T-helper 17 cell (primary cell): ENCODE measurements at regions not wholly inside any gene's neighbourhood (a gene's known extent, or its start where the extent isn't known, plus 50 kb on each side); places are given as distances from the start of the nearest gene placed in this dataset.

ENCODE experiments used
- ATAC-seq: fragments of 150-1000 bp; cut with Tn5 transposase; 2 replicates; pipeline ENCODE4 v1.10.0; 2021; ENCODE audit warnings: mild to moderate bottlenecking, moderate library complexity
- DNase-seq, 3 donors: peaks; one replicate each; pipeline versions ENCODE4 v3.0.0 to v3.0.0-alpha.2; 2020 to 2021
- H3K9me3 ChIP-seq: one replicate; pipeline ENCODE4 v1.7.0; 2013; ENCODE audit warnings: low read length, mild to moderate bottlenecking; ENCODE audit not compliant: control insufficient read depth, poor library complexity, severe bottlenecking
- H3K27ac Mint-ChIP-seq: one replicate; pipeline ENCODE4 v1.8.0; 2022; ENCODE audit warnings: mild to moderate bottlenecking, moderate library complexity, mixed read lengths
- H3K27me3 Mint-ChIP-seq: one replicate; pipeline ENCODE4 v1.8.0; 2022; ENCODE audit warnings: mixed read lengths
- H3K36me3 Mint-ChIP-seq: one replicate; pipeline ENCODE4 v1.8.0; 2022; ENCODE audit warnings: low read depth, mixed read lengths
- H3K4me1 Mint-ChIP-seq: one replicate; pipeline ENCODE4 v1.8.0; 2022; ENCODE audit warnings: mild to moderate bottlenecking, mixed read lengths
- H3K4me3 Mint-ChIP-seq: one replicate; pipeline ENCODE4 v1.8.0; 2022; ENCODE audit warnings: mild to moderate bottlenecking, moderate library complexity, mixed read lengths

GRCh38 chr6:102520966-102521365 is 1127.5 kb downstream of the GRIK2 start:
- Mint-ChIP-seq H3K36me3 (no peaks in the 10 kb centered on the region), H3K27me3 (no peaks in the 10 kb centered on the region), H3K4me1 (no peaks in the 10 kb centered on the region), H3K27ac (no peak overlapping the region), H3K4me3 (no peak overlapping the region)
- no peak for ATAC-seq
- no peaks in the 10 kb centered on the region for H3K9me3 ChIP-seq
- DNase-seq = no peak

DNA sequence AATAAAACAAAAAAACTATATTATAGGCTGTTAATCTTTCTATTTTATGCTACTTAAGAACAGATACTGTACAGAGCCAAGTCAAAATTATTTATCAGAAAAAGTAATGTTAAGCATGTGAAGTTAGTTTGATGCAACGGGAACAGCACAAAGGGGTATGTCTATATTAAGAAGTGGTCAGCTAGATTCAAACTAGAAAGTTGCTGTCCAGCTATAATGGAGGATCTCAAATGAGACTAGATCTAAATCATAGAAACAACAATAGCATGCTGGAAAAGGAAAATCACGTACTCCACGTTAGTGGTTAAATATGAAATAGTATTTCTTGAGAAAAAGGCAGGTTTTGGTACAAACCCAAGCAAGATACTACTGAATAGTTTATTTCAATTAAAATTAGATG is 1124.0 kb downstream of the GRIK2 start:
- no peak overlapping the region for H3K27ac Mint-ChIP-seq
- H3K4me3 Mint-ChIP-seq = no peak overlapping the region
- no peaks in the 10 kb centered on the region for H3K27me3 Mint-ChIP-seq
- no peaks in the 10 kb centered on the region for H3K4me1 Mint-ChIP-seq
- no peaks in the 10 kb centered on the region for H3K36me3 Mint-ChIP-seq
- no peak for ATAC-seq
- no peaks in the 10 kb centered on the region for H3K9me3 ChIP-seq
- DNase-seq = no peak

DNA sequence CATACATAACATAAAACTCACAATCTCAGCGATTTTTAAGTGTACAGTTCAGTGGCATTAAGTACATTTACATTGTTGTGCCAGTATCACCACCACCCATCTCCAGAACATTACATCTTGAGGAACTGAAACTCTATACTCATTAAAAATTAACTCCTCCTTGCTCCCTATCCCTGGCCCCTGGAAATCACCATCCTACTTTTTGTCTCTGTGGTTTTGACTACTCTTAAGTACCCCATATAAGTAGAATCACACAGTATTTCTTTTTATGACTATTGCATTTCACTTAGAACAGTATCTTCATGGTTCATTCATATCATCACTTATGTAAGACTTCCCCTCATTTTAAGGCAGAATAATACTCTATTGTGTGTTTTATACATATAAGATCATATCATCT is 1108.1 kb downstream of the GRIK2 start:
- no peaks in the 10 kb centered on the region for H3K27me3 Mint-ChIP-seq
- H3K4me1 Mint-ChIP-seq = no peaks in the 10 kb centered on the region
- H3K9me3 ChIP-seq = no peaks in the 10 kb centered on the region
- H3K36me3 Mint-ChIP-seq = no peaks in the 10 kb centered on the region
- no peak overlapping the region for H3K4me3 Mint-ChIP-seq
- no peak overlapping the region for H3K27ac Mint-ChIP-seq
- DNase-seq (no peak), ATAC-seq (no peak)

DNA sequence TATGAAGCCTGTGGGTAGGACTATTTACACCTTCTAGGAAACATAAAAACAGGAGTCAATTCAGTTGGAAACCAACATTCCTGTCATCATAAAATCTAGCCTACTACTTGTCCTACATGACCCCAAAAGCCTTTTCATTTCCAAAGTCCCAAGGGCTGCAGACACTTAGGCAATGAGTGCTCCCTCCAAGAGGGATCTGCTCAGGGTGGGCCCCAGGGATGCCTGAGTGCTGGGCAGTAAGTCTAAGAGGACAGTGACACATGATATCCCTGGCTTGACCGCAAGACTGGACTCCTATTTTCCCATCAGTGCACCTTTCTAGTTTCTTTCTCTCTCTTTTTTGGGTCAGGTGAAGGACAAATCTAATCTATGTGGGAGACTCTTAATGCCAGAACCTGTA is 1101.3 kb downstream of the GRIK2 start:
- no peaks in the 10 kb centered on the region for H3K9me3 ChIP-seq
- Mint-ChIP-seq H3K4me3 (no peak overlapping the region), H3K4me1 (no peaks in the 10 kb centered on the region), H3K27ac (no peak overlapping the region), H3K36me3 (no peaks in the 10 kb centered on the region), H3K27me3 (no peaks in the 10 kb centered on the region)
- no peak for ATAC-seq
- no peak for DNase-seq

DNA sequence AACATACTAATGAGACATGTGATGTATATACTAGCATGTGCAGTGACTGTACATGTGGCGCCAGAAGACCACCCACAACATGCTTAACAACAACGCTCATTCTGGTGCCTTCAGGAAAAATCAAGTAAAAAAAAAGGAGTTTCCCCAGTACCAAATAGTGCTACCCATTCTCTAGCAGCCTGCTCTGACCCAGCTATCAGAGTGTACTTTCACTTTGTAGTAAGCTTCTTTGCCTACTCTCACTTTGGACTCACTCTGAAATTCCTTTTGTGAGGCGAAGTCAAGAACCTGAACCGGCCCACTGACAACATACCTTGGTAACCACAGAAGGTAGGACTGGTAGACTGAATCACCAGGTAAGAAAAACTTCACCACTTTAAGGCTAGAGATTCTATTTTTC is 1100.0 kb downstream of the GRIK2 start:
- Mint-ChIP-seq H3K4me1 (no peaks in the 10 kb centered on the region), H3K27ac (no peak overlapping the region), H3K27me3 (no peaks in the 10 kb centered on the region), H3K4me3 (no peak overlapping the region), H3K36me3 (no peaks in the 10 kb centered on the region)
- no peaks in the 10 kb centered on the region for H3K9me3 ChIP-seq
- ATAC-seq = no peak
- no peak for DNase-seq

- H3K27me3 Mint-ChIP-seq = no peaks in the 10 kb centered on the region
- no peaks in the 10 kb centered on the region for H3K4me1 Mint-ChIP-seq
- H3K27ac Mint-ChIP-seq = no peak overlapping the region
- H3K4me3 Mint-ChIP-seq = no peak overlapping the region
- ATAC-seq (no peak), DNase-seq (no peak)
- peaks cover 2% of the 10 kb centered on the region for H3K36me3 Mint-ChIP-seq
- H3K9me3 ChIP-seq = no peaks in the 10 kb centered on the region
Observed at GRCh38 chr6:102488729-102489128, 1095.2 kb downstream of the GRIK2 start.

DNA sequence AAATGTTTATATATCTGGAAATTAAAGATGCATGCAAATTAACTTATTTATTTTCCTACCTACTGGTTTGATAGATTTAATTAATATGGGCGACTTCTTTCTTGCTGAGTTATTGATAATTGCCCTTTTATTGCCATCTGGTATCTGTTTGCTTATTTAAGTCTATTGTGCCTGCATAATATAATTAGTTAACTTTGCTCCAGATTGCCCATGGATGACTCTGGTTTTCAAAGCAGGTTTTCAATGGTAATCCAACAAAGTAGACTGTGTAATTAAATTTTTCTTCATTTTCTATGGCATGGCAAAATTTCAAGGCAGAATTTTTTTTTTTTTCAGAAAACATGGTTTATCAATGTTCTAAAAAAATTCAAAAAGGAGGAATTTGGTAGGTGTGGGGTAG is 1092.0 kb downstream of the GRIK2 start:
- Mint-ChIP-seq H3K27me3 (no peaks in the 10 kb centered on the region), H3K4me3 (no peak overlapping the region), H3K4me1 (no peaks in the 10 kb centered on the region), H3K27ac (no peak overlapping the region), H3K36me3 (peaks cover 2% of the 10 kb centered on the region)
- DNase-seq = no peak
- H3K9me3 ChIP-seq = no peaks in the 10 kb centered on the region
- ATAC-seq = no peak

GRCh38 chr6:102474041-102474807 is 1080.7 kb downstream of the GRIK2 start:
- Mint-ChIP-seq H3K27me3 (no peaks in the 10 kb centered on the region), H3K4me3 (no peak overlapping the region), H3K4me1 (no peaks in the 10 kb centered on the region), H3K27ac (no peak overlapping the region), H3K36me3 (no peaks in the 10 kb centered on the region)
- H3K9me3 ChIP-seq = peaks cover 4% of the 10 kb centered on the region
- DNase-seq = no peak
- no peak for ATAC-seq

GRCh38 chr6:102458990-102459389 is 1065.5 kb downstream of the GRIK2 start:
- DNase-seq (no peak), ATAC-seq (no peak)
- Mint-ChIP-seq H3K36me3 (no peaks in the 10 kb centered on the region), H3K4me1 (no peaks in the 10 kb centered on the region), H3K4me3 (no peak overlapping the region), H3K27ac (no peak overlapping the region), H3K27me3 (no peaks in the 10 kb centered on the region)
- H3K9me3 ChIP-seq = no peaks in the 10 kb centered on the region

DNA sequence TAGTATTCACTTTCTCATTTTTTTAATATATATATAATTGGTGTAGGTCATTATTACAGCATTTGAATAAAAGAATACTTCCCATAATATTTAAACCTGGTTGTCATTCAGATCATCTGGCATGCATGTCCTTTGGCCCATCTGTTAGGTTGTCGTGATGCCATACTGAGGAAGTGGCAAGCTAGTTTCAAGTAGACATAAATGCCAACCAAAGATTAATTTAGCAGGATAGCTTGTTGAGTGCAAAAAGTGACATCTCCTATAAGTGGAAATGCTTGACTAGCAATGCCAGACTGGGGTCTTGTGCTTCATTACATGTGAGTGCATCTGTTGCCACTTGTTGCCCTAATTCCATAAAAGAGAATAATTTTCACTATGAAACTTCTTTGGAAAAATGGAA is 1044.7 kb downstream of the GRIK2 start:
- no peak for ATAC-seq
- H3K4me3 Mint-ChIP-seq = no peak overlapping the region

DNA sequence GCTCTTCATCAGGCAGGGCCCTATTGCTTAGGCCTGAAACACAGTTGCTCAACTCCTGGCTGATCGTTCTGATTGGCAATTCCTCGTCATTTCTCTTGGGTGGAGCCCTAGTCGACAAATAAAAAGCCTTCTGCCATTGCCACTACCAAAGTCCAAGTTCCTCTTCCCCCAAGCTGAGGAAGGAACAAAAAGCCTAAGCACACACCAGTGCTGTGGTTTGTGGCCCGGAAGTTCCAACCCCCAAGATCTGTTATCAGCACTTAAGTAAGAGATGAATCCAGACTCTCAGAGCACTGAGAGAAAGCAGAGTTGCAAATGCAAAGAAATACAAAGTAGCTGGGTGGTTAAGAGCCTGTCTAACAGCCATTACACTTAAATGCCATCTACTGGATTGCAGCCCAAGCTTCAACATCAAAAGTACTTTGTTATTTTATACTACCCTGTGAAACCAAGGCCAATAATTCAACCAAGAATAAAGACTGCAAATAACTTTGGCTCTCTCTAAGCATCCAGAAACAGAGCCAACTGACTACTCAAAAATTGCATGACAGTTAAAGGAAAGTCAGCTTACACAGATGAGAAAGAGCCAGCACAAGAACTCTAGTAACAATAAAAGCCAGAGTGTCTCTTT is 1024.0 kb downstream of the GRIK2 start:
- no peak for DNase-seq
- H3K4me3 Mint-ChIP-seq = no peak overlapping the region
- no peak for ATAC-seq

More for the DNA sequence above, 1044.7 kb downstream of the GRIK2 start:
- no peaks in the 10 kb centered on the region for H3K27me3 Mint-ChIP-seq
- H3K36me3 Mint-ChIP-seq = no peaks in the 10 kb centered on the region
- DNase-seq = no peak
- no peaks in the 10 kb centered on the region for H3K9me3 ChIP-seq
- no peaks in the 10 kb centered on the region for H3K4me1 Mint-ChIP-seq
- H3K27ac Mint-ChIP-seq = no peak overlapping the region

GRCh38 chr6:102415891-102416290 is 1022.4 kb downstream of the GRIK2 start:
- H3K4me3 Mint-ChIP-seq = no peak overlapping the region
- DNase-seq (no peak), ATAC-seq (no peak)
- H3K9me3 ChIP-seq = no peaks in the 10 kb centered on the region
- H3K27me3 Mint-ChIP-seq = no peaks in the 10 kb centered on the region
- no peaks in the 10 kb centered on the region for H3K4me1 Mint-ChIP-seq
- H3K27ac Mint-ChIP-seq = no peak overlapping the region
- H3K36me3 Mint-ChIP-seq = no peaks in the 10 kb centered on the region

More for the DNA sequence above, 1024.0 kb downstream of the GRIK2 start:
- Mint-ChIP-seq H3K27me3 (no peaks in the 10 kb centered on the region), H3K4me1 (no peaks in the 10 kb centered on the region), H3K36me3 (no peaks in the 10 kb centered on the region), H3K27ac (no peak overlapping the region)
- no peaks in the 10 kb centered on the region for H3K9me3 ChIP-seq

GRCh38 chr6:102411796-102412195 is 1018.3 kb downstream of the GRIK2 start:
- no peaks in the 10 kb centered on the region for H3K4me1 Mint-ChIP-seq
- no peak for ATAC-seq
- no peak overlapping the region for H3K27ac Mint-ChIP-seq
- no peak for DNase-seq
- H3K9me3 ChIP-seq = no peaks in the 10 kb centered on the region
- no peaks in the 10 kb centered on the region for H3K36me3 Mint-ChIP-seq
- no peak overlapping the region for H3K4me3 Mint-ChIP-seq
- H3K27me3 Mint-ChIP-seq = no peaks in the 10 kb centered on the region
